ENCODE measurements at regions not wholly inside any gene's neighbourhood (a gene's known extent, or its start where the extent isn't known, plus 50 kb on each side); places are given as distances from the start of the nearest gene placed in this dataset.

DNA sequence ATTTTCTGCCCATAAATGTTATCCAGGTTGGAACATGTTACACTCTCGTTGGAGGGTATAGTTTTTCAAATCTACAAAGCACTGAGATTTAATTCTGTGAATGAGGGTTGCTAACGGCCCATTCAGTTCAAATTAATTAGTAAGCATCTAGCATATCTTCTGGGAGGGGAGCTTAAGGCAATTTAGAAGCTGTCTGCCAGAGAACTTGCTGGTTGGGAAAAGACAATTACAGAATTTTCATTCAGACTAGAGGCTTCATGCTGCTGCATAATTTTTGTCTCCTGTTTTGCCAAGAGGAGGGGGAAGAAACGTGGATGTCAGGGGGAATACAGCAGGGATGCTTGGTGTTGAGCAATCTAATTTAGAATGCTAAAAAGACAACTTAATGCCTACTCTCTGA lies 268.3 kb upstream of the FAM83B start:
- TF ChIP-seq EZH2 (IDR thresholded peaks at IDR 0.05; ENCODE audit: borderline replicate concordance, low read depth, low read length, severe bottlenecking) (no peak), CTCF (IDR thresholded peaks at IDR 0.05; ENCODE audit: borderline replicate concordance, extremely low read depth, low read length, poor library complexity, severe bottlenecking) (no peak)
- H3K27me3 ChIP-seq (ENCODE audit: insufficient read depth, low read length, poor library complexity): no peaks in the 10 kb centered on the region

DNA sequence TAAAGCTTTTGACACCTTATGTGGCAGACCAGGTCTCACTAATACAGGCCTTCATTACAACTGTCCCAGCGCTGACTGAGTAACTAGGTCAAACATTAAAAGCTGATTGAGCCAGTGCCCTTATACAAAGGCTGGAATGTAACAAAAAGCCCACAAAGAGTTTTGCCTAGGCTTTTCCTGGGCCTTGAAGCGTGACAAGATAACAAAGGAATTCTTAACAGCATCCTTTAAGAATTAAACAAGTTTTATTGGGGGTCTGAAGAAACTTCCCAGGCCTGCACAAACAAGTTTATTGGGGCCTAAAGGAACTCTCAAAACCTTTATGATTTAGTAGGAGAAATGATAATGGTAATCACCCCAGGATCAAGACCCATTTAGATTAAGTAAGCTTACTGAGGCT lies 267.6 kb upstream of the FAM83B start:
- no peak overlapping the region for H2AFZ ChIP-seq (ENCODE audit: low read depth, low read length)
- no peaks in the 10 kb centered on the region for H3K79me2 ChIP-seq (ENCODE audit: insufficient read depth, low read length)
- TF ChIP-seq CTCF (IDR thresholded peaks at IDR 0.05; ENCODE audit: borderline replicate concordance, extremely low read depth, low read length, poor library complexity, severe bottlenecking): no peak
- no peak for TF ChIP-seq EZH2 (IDR thresholded peaks at IDR 0.05; ENCODE audit: borderline replicate concordance, low read depth, low read length, severe bottlenecking)
- H3K27ac ChIP-seq (ENCODE audit: low read length): no peak overlapping the region
- H3K4me2 ChIP-seq (ENCODE audit: insufficient read depth, low read length): no peak overlapping the region
- no peaks in the 10 kb centered on the region for H3K4me1 ChIP-seq (ENCODE audit: insufficient read depth, low read length)
- H3K9me3 ChIP-seq (ENCODE audit: insufficient read depth, low read length, severe bottlenecking): no peaks in the 10 kb centered on the region
- DNase-seq: no peak
- H3K36me3 ChIP-seq (ENCODE audit: insufficient read depth, low read length): no peaks in the 10 kb centered on the region
- H3K9ac ChIP-seq (ENCODE audit: low read depth, low read length): no peak overlapping the region
- ATAC-seq (ENCODE audit: insufficient read depth, low read depth): no peak
- no peak overlapping the region for H3K4me3 ChIP-seq (ENCODE audit: low read depth in 1 of 2, low read length in 2 of 2)
- no peaks in the 10 kb centered on the region for H4K20me1 ChIP-seq (ENCODE audit: insufficient read depth, low read length)
- no peaks in the 10 kb centered on the region for H3K27me3 ChIP-seq (ENCODE audit: insufficient read depth, low read length, poor library complexity)

More for the DNA sequence above, 268.3 kb upstream of the FAM83B start:
- Histone ChIP-seq H3K27ac (ENCODE audit: low read length) (no peak overlapping the region), H3K4me1 (ENCODE audit: insufficient read depth, low read length) (no peaks in the 10 kb centered on the region), H3K9ac (ENCODE audit: low read depth, low read length) (no peak overlapping the region), H3K9me3 (ENCODE audit: insufficient read depth, low read length, severe bottlenecking) (no peaks in the 10 kb centered on the region), H3K79me2 (ENCODE audit: insufficient read depth, low read length) (no peaks in the 10 kb centered on the region), H3K36me3 (ENCODE audit: insufficient read depth, low read length) (no peaks in the 10 kb centered on the region), H3K4me2 (ENCODE audit: insufficient read depth, low read length) (no peak overlapping the region), H3K4me3 (ENCODE audit: low read depth in 1 of 2, low read length in 2 of 2) (no peak overlapping the region), H4K20me1 (ENCODE audit: insufficient read depth, low read length) (no peaks in the 10 kb centered on the region), H2AFZ (ENCODE audit: low read depth, low read length) (no peak overlapping the region)
- ATAC-seq (ENCODE audit: insufficient read depth, low read depth) (no peak), DNase-seq (no peak)

DNA sequence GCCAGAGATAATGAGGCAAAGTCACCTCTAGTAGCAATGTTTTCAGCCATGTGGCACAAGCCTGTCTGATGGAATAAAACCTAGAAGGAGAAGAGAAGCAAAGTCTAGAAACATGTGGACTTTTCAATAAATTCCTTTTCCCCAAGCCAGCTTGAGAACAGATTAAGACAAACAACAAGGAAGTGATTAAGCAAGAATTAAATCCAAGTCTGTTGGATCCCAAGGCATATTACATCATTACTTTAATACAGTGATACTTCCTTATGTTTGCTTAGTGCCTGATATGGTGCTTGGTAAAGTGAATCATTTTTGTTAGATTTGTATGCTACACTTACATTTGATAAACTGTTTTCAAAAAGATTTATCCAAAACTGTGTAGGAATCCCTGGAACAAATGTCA lies 260.3 kb upstream of the FAM83B start:
- Histone ChIP-seq H3K9me3 (ENCODE audit: insufficient read depth, low read length, severe bottlenecking) (no peaks in the 10 kb centered on the region), H4K20me1 (ENCODE audit: insufficient read depth, low read length) (no peaks in the 10 kb centered on the region), H2AFZ (ENCODE audit: low read depth, low read length) (no peak overlapping the region), H3K4me3 (ENCODE audit: low read depth in 1 of 2, low read length in 2 of 2) (no peak overlapping the region), H3K4me2 (ENCODE audit: insufficient read depth, low read length) (no peak overlapping the region), H3K9ac (ENCODE audit: low read depth, low read length) (no peak overlapping the region), H3K4me1 (ENCODE audit: insufficient read depth, low read length) (no peaks in the 10 kb centered on the region), H3K36me3 (ENCODE audit: insufficient read depth, low read length) (no peaks in the 10 kb centered on the region), H3K27me3 (ENCODE audit: insufficient read depth, low read length, poor library complexity) (no peaks in the 10 kb centered on the region), H3K27ac (ENCODE audit: low read length) (no peak overlapping the region), H3K79me2 (ENCODE audit: insufficient read depth, low read length) (no peaks in the 10 kb centered on the region)
- DNase-seq (no peak), ATAC-seq (ENCODE audit: insufficient read depth, low read depth) (no peak)
- TF ChIP-seq EZH2 (IDR thresholded peaks at IDR 0.05; ENCODE audit: borderline replicate concordance, low read depth, low read length, severe bottlenecking): no peak
- TF ChIP-seq CTCF (IDR thresholded peaks at IDR 0.05; ENCODE audit: borderline replicate concordance, extremely low read depth, low read length, poor library complexity, severe bottlenecking): no peak

GRCh38 chr6:54587277-54587676 lies 259.3 kb upstream of the FAM83B start:
- Histone ChIP-seq H3K27ac (ENCODE audit: low read length) (no peak overlapping the region), H3K9ac (ENCODE audit: low read depth, low read length) (no peak overlapping the region), H3K4me2 (ENCODE audit: insufficient read depth, low read length) (no peak overlapping the region), H3K9me3 (ENCODE audit: insufficient read depth, low read length, severe bottlenecking) (no peaks in the 10 kb centered on the region), H3K36me3 (ENCODE audit: insufficient read depth, low read length) (no peaks in the 10 kb centered on the region), H3K4me3 (ENCODE audit: low read depth in 1 of 2, low read length in 2 of 2) (no peak overlapping the region), H4K20me1 (ENCODE audit: insufficient read depth, low read length) (no peaks in the 10 kb centered on the region), H3K4me1 (ENCODE audit: insufficient read depth, low read length) (no peaks in the 10 kb centered on the region), H3K27me3 (ENCODE audit: insufficient read depth, low read length, poor library complexity) (no peaks in the 10 kb centered on the region), H3K79me2 (ENCODE audit: insufficient read depth, low read length) (no peaks in the 10 kb centered on the region), H2AFZ (ENCODE audit: low read depth, low read length) (no peak overlapping the region)
- no peak for ATAC-seq (ENCODE audit: insufficient read depth, low read depth)
- TF ChIP-seq CTCF (IDR thresholded peaks at IDR 0.05; ENCODE audit: borderline replicate concordance, extremely low read depth, low read length, poor library complexity, severe bottlenecking): no peak
- TF ChIP-seq EZH2 (IDR thresholded peaks at IDR 0.05; ENCODE audit: borderline replicate concordance, low read depth, low read length, severe bottlenecking): no peak
- no peak for DNase-seq
